K562 (cell line): ENCODE measurements at regions not wholly inside any gene's neighbourhood (a gene's known extent, or its start where the extent isn't known, plus 50 kb on each side); places are given as distances from the start of the nearest gene placed in this dataset.

Experiments
- ATAC-seq: fragments of 200-7000 bp; cut with Tn5 transposase; 3 replicates; pipeline ENCODE4 v1.9.1; 2020; ENCODE audit warnings: moderate library complexity
- BruUV-seq: library from RNA; stranded (reverse); fragments of 400-500 nt; replicated peaks from 2 replicates; lab custom pipeline; 2021; lab: Mats Ljungman, UMichigan
- CTCF ChIA-PET: fragments of 300-600 bp; formaldehyde crosslinking; extraction: SDS; loops from one replicate; lab custom pipeline; 2021; ENCODE audit warnings: low intra/inter-chr PET ratio; lab: Yijun Ruan, JAX
- POLR2A ChIA-PET: fragments of 300-600, 350-650 bp; sonication (Branson Sonifier 250); formaldehyde crosslinking; extraction: SDS; loops from one replicate; lab custom pipeline; 2021; ENCODE audit warnings: antibody characterized with exemption, inconsistent platforms; lab: Yijun Ruan, JAX
- DNase-seq, 4 experiments: peaks; one replicate each; pipeline versions ENCODE4 v3.0.0 to v3.0.0-alpha.2; 2011 to 2018; ENCODE audit warnings: low spot score in 3 of 4, mixed read lengths in 3 of 4; ENCODE audit errors: extremely low read depth in 1 of 4
- FAIRE-seq: peaks from 2 replicates; lab custom pipeline; 2011; peaks lifted over from hg19 to GRCh38; lab: Jason Lieb, UNC
- H2AFZ ChIP-seq: 2 replicates; pipeline ENCODE4 v1.6.0; 2011; ENCODE audit warnings: low read depth, low read length, control low read depth, inconsistent platforms
- H3K27ac ChIP-seq: fragments of 200-600 bp; 3 replicates; pipeline ENCODE4 v1.8.0; 2011; ENCODE audit warnings: low read depth, mild to moderate bottlenecking, control low read depth, inconsistent platforms, low read length, moderate library complexity, mixed read lengths; ENCODE audit errors: extremely low read depth
- H3K27me3 ChIP-seq, 2 experiments: fragments of 300-600 bp in 1 of 2; 2 replicates in 1 of 2; 3 replicates in 1 of 2; pipeline versions ENCODE4 v1.6.0 to v1.8.0; 2011; ENCODE audit warnings: inconsistent platforms in 2 of 2, low read length in 2 of 2, mild to moderate bottlenecking in 1 of 2, mixed read lengths in 1 of 2, moderate library complexity in 1 of 2; ENCODE audit not compliant: control insufficient read depth in 2 of 2, insufficient read depth in 2 of 2
- H3K36me3 ChIP-seq: fragments of 300-600 bp; 3 replicates; pipeline ENCODE4 v1.8.0; 2011; ENCODE audit warnings: mild to moderate bottlenecking, low read length, inconsistent platforms; ENCODE audit not compliant: control insufficient read depth, insufficient read depth
- H3K4me1 ChIP-seq, 2 experiments: fragments of 200-600 bp in 1 of 2; replicated peaks in 1 of 2; 2 replicates in 1 of 2; 3 replicates in 1 of 2; pipeline versions ENCODE4 v1.5.1 to v1.8.0; 2011; ENCODE audit warnings: inconsistent platforms in 2 of 2, low read length in 2 of 2, mild to moderate bottlenecking in 1 of 2, mixed read lengths in 1 of 2, moderate library complexity in 1 of 2; ENCODE audit not compliant: control insufficient read depth in 2 of 2, insufficient read depth in 2 of 2
- H3K4me2 ChIP-seq: 2 replicates; pipeline ENCODE4 v1.6.1; 2011; ENCODE audit warnings: low read length, control low read depth, inconsistent platforms, mixed read lengths; ENCODE audit not compliant: insufficient read depth
- H3K4me3 ChIP-seq: fragments of 200-600 bp; sonication (generic), shearing (Covaris generic); 2 replicates; pipeline ENCODE4 v1.5.1; 2016; ENCODE audit warnings: control low read depth, inconsistent platforms
- H3K79me2 ChIP-seq: fragments of 200-600 bp; 3 replicates; pipeline ENCODE4 v1.8.0; 2011; ENCODE audit warnings: low read length, inconsistent platforms; ENCODE audit not compliant: control insufficient read depth, insufficient read depth
- H3K9ac ChIP-seq, 2 experiments: 2 replicates each; pipeline versions ENCODE4 v1.6.0 to v1.6.1; 2011; ENCODE audit warnings: low read depth in 2 of 2, low read length in 2 of 2, control low read depth in 1 of 2, inconsistent platforms in 1 of 2, mild to moderate bottlenecking in 1 of 2, mixed read lengths in 1 of 2; ENCODE audit not compliant: insufficient read depth in 1 of 2
- H3K9me1 ChIP-seq: one replicate; pipeline ENCODE4 v1.6.0; 2011; ENCODE audit warnings: inconsistent platforms, mild to moderate bottlenecking, low read length, moderate library complexity; ENCODE audit not compliant: control insufficient read depth, insufficient read depth
- H3K9me3 ChIP-seq: replicated peaks from 2 replicates; pipeline ENCODE4 v1.5.1; 2011; ENCODE audit warnings: low read depth, low read length, inconsistent platforms; ENCODE audit not compliant: control insufficient read depth, insufficient read depth
- H4K20me1 ChIP-seq: replicated peaks from 2 replicates; pipeline ENCODE4 v1.6.1; 2011; ENCODE audit warnings: low read length, inconsistent platforms, mixed read lengths; ENCODE audit not compliant: control insufficient read depth, insufficient read depth
- E2F3 ChIP-seq: fragments of 250-450 bp; sonication (Bioruptor Pico); IDR thresholded peaks from 2 replicates; pipeline ENCODE4 v1.4.0; 2020; ENCODE audit warnings: mild to moderate bottlenecking
- HDGF ChIP-seq: fragments of 450-650 bp; IDR thresholded peaks from 2 replicates; pipeline ENCODE4 v1.6.1; 2016
- ILF3 ChIP-seq: fragments of 450-650 bp; IDR thresholded peaks from 2 replicates; pipeline ENCODE4 v1.6.1; 2018; ENCODE audit warnings: antibody characterized with exemption, mild to moderate bottlenecking, moderate library complexity, borderline replicate concordance
- MEF2A ChIP-seq: IDR thresholded peaks from 2 replicates; pipeline ENCODE4 v1.6.1; 2011; ENCODE audit warnings: low read depth, mild to moderate bottlenecking, low read length, moderate library complexity; ENCODE audit not compliant: control insufficient read depth
- SRSF3 ChIP-seq: fragments of 200-400 bp; formaldehyde crosslinking; IDR thresholded peaks from 2 replicates; pipeline ENCODE4 v1.6.1; 2016; ENCODE audit warnings: mild to moderate bottlenecking, low read length, moderate library complexity; ENCODE audit not compliant: insufficient read depth
- ZBTB2 ChIP-seq: fragments of 450-650 bp; IDR thresholded peaks from 2 replicates; pipeline ENCODE4 v1.6.1; 2016; ENCODE audit warnings: antibody characterized with exemption
- WGBS: fragments of 100-300 bp; shearing (Covaris generic); methylation state at CpG from one replicate; pipeline ENCODE4 v1.1.6; 2016; ENCODE audit warnings: low coverage, mixed read lengths; ENCODE audit not compliant: insufficient coverage; ENCODE audit errors: missing lambda C conversion rate; 5-methylcytosine and 5-hydroxymethylcytosine counted together
- in situ Hi-C: fragments of 300-500 bp; cut with MboI; formaldehyde crosslinking; loops from 4 replicates; pipeline ENCODE4 v1.15.0; 2018; ENCODE audit warnings: inconsistent platforms, mixed read lengths
- intact Hi-C: fragments of 100-400 bp; cut with micrococcal nuclease; formaldehyde crosslinking; loops from 2 replicates; pipeline ENCODE4 v1.14.2; 2022
- TF ChIP-seq, protein P1 (sequence below): sonication (generic); formaldehyde crosslinking; IDR thresholded peaks from 2 replicates; pipeline ENCODE4 v1.8.0; 2023; ENCODE audit warnings: mild to moderate bottlenecking, missing genetic modification reagents

DNA sequence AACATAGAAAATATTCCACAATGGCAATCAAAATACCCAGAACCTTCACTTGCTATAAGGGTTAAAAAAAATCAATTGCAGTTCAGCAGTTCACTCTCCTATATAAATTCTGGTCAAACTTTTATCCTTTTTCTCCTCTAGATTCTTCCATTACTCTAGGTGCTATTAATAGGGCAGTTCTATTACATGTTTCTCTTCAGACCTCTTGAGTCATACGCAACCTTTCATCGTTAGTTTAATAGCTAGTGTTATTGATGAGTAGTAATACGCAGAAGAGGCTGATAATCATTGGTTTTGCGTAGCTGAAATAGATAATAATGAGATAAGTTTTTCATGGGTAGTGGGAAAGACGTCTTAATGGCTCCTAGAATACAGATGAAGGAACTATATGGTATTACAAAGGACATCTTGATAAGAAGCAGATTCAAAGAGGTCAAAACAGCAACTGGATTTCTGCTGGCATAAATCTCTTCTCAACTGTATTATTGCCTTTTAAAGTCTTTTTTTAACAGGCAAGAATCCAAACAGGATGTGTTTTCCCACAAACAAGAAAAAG is 118.3 kb upstream of the STARD13 start (continued):
- TF ChIP-seq, protein P1, sequence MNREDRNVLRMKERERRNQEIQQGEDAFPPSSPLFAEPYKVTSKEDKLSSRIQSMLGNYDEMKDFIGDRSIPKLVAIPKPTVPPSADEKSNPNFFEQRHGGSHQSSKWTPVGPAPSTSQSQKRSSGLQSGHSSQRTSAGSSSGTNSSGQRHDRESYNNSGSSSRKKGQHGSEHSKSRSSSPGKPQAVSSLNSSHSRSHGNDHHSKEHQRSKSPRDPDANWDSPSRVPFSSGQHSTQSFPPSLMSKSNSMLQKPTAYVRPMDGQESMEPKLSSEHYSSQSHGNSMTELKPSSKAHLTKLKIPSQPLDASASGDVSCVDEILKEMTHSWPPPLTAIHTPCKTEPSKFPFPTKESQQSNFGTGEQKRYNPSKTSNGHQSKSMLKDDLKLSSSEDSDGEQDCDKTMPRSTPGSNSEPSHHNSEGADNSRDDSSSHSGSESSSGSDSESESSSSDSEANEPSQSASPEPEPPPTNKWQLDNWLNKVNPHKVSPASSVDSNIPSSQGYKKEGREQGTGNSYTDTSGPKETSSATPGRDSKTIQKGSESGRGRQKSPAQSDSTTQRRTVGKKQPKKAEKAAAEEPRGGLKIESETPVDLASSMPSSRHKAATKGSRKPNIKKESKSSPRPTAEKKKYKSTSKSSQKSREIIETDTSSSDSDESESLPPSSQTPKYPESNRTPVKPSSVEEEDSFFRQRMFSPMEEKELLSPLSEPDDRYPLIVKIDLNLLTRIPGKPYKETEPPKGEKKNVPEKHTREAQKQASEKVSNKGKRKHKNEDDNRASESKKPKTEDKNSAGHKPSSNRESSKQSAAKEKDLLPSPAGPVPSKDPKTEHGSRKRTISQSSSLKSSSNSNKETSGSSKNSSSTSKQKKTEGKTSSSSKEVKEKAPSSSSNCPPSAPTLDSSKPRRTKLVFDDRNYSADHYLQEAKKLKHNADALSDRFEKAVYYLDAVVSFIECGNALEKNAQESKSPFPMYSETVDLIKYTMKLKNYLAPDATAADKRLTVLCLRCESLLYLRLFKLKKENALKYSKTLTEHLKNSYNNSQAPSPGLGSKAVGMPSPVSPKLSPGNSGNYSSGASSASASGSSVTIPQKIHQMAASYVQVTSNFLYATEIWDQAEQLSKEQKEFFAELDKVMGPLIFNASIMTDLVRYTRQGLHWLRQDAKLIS (CRISPR knock-in tag): no peak
- TF ChIP-seq MEF2A (no peak), ILF3 (no peak), ZBTB2 (no peak), E2F3 (CRISPR knock-in tag) (no peak), HDGF (no peak)

DNA sequence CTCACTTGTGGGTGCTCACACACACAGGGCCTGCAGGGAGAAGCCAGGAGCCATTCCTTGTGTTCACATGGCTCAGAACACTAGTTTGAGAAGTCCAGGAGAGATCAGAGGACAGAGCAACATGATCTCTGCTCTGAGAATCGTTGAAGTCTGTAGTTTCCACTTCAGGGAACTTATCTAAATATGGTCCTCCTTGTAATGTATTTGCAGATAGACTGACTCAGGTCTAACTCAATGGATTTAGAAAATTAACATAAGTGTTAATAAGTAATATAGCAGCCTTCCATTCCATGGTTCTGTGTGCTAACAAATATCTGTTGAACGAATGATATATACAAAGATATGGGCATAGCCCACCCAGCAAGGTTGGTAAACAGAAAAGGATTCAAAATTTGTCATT is 119.8 kb upstream of the STARD13 start:
- H3K79me2 ChIP-seq: no peaks in the 10 kb centered on the region
- no peak overlapping the region for H3K27ac ChIP-seq
- H3K27me3 ChIP-seq: no peaks in the 10 kb centered on the region
- no peaks in the 10 kb centered on the region for H3K9me1 ChIP-seq
- 0% methylated on average over 2 of the region's 2 CpGs for WGBS
- no peak for DNase-seq
- TF ChIP-seq SRSF3: no peak
- H4K20me1 ChIP-seq: no peaks in the 10 kb centered on the region
- no peaks in the 10 kb centered on the region for H3K9me3 ChIP-seq
- no peaks in the 10 kb centered on the region for H3K36me3 ChIP-seq
- ATAC-seq: no peak
- no peak overlapping the region for H3K9ac ChIP-seq
- H3K4me2 ChIP-seq: no peak overlapping the region
- H3K4me3 ChIP-seq: no peak overlapping the region
- no peak for FAIRE-seq
- no TSS peak for BruUV-seq
- ChIA-PET POLR2A (no interaction called here), CTCF (no interaction called here)
- H2AFZ ChIP-seq: no peak overlapping the region
- intact Hi-C loops (no loop called here), in situ Hi-C loops (no loop called here)
- no peaks in the 10 kb centered on the region for H3K4me1 ChIP-seq
